Astrocyte of the spinal cord (primary cell): ENCODE measurements at regions not wholly inside any gene's neighbourhood (a gene's known extent, or its start where the extent isn't known, plus 50 kb on each side); places are given as distances from the start of the nearest gene placed in this dataset.

Experiments used
- DNase-seq: peaks from one replicate; pipeline ENCODE4 v3.0.0; 2011; ENCODE audit warnings: low read depth, low spot score
- H3K4me3 ChIP-seq: 2 replicates; pipeline ENCODE4 v1.5.1; 2011; ENCODE audit warnings: low read depth, mild to moderate bottlenecking, low read length, moderate library complexity
- CTCF ChIP-seq: IDR thresholded peaks from 2 replicates; pipeline ENCODE4 v1.5.1; 2012; ENCODE audit warnings: low read depth, mild to moderate bottlenecking, low read length, inconsistent platforms
- in situ Hi-C: cut with HindIII; loops from 2 replicates; pipeline ENCODE4 v1.10.0; 2017; ENCODE audit warnings: low sequenced_read_pairs

- in situ Hi-C loops: no loop called here
- no peak for TF ChIP-seq CTCF
- no peak for DNase-seq
- H3K4me3 ChIP-seq: no peak overlapping the region
Measured at GRCh38 chr7:26483843-26484242, 192.2 kb downstream of the SNX10 start.

- H3K4me3 ChIP-seq: no peak overlapping the region
- in situ Hi-C loops: no loop called here
- no peak for TF ChIP-seq CTCF
- DNase-seq: no peak
Measured at GRCh38 chr7:26485367-26485934, 193.8 kb downstream of the SNX10 start.

- no peak overlapping the region for H3K4me3 ChIP-seq
- TF ChIP-seq CTCF: no peak
- in situ Hi-C loops: no loop called here
- DNase-seq: no peak
Measured at GRCh38 chr7:26486153-26486552, 194.5 kb downstream of the SNX10 start.

GRCh38 chr7:26487780-26488515 is 196.3 kb downstream of the SNX10 start:
- in situ Hi-C loops: no loop called here
- no peak overlapping the region for H3K4me3 ChIP-seq

GRCh38 chr7:26489391-26489790 is 197.7 kb downstream of the SNX10 start:
- no peak for DNase-seq
- in situ Hi-C loops: no loop called here
- H3K4me3 ChIP-seq: no peak overlapping the region
- no peak for TF ChIP-seq CTCF

More at GRCh38 chr7:26487780-26488515, 196.3 kb downstream of the SNX10 start:
- TF ChIP-seq CTCF: no peak
- no peak for DNase-seq

- no peak for DNase-seq
- in situ Hi-C loops: no loop called here
- no peak for TF ChIP-seq CTCF
- no peak overlapping the region for H3K4me3 ChIP-seq
Measured at GRCh38 chr7:26489906-26490639, 198.4 kb downstream of the SNX10 start.
